Neural cell (in vitro differentiated cells): ENCODE measurements at regions not wholly inside any gene's neighbourhood (a gene's known extent, or its start where the extent isn't known, plus 50 kb on each side); places are given as distances from the start of the nearest gene placed in this dataset.
"Not testable (repeated sequence)": the region's sequence is repeated elsewhere in the genome, so short reads cannot be mapped to it uniquely, and the experiment has no call there.

ENCODE experiments used
- H2AFZ ChIP-seq: fragments of 200-600, 300-800 bp; sonication (generic), shearing (Covaris generic); 2 replicates; pipeline ENCODE4 v1.6.0; 2014; ENCODE audit warnings: low read depth, mild to moderate bottlenecking, antibody characterized with exemption, low read length, moderate library complexity
- H3F3A ChIP-seq: fragments of 200-600 bp; shearing (Covaris generic); 2 replicates; pipeline ENCODE4 v1.6.1; 2016; ENCODE audit warnings: mild to moderate bottlenecking, moderate library complexity, mixed read lengths, antibody characterized with exemption, low read length; ENCODE audit not compliant: insufficient read depth, poor library complexity, severe bottlenecking
- H3K27ac ChIP-seq: fragments of 200-600, 300-800 bp; sonication (generic), shearing (Covaris generic); 2 replicates; pipeline ENCODE4 v1.5.1; 2014; ENCODE audit warnings: mild to moderate bottlenecking, low read length, moderate library complexity
- H3K27me3 ChIP-seq: fragments of 300-800, 200-600 bp; sonication (generic), shearing (Covaris generic); 2 replicates; pipeline ENCODE4 v1.6.0; 2014; ENCODE audit warnings: mild to moderate bottlenecking, low read depth, low read length, moderate library complexity; ENCODE audit not compliant: insufficient read depth
- H3K36me3 ChIP-seq: fragments of 300-800, 200-600 bp; sonication (generic), shearing (Covaris generic); 2 replicates; pipeline ENCODE4 v1.5.1; 2014; ENCODE audit warnings: mild to moderate bottlenecking, antibody characterized with exemption, low read length, moderate library complexity; ENCODE audit not compliant: insufficient read depth
- H3K4me2 ChIP-seq: fragments of 300-800, 200-600 bp; sonication (generic), shearing (Covaris generic); 2 replicates; pipeline ENCODE4 v1.6.0; 2014; ENCODE audit warnings: mild to moderate bottlenecking, low read length
- H3K4me3 ChIP-seq: fragments of 300-800, 200-600 bp; sonication (generic), shearing (Covaris generic); 2 replicates; pipeline ENCODE4 v1.5.1; 2014; ENCODE audit warnings: mild to moderate bottlenecking, low read length, moderate library complexity
- H3K79me2 ChIP-seq: fragments of 200-600 bp; shearing (Covaris generic); replicated peaks from 2 replicates; pipeline ENCODE4 v1.6.0; 2014; ENCODE audit warnings: mild to moderate bottlenecking, low read length, moderate library complexity; ENCODE audit not compliant: insufficient read depth
- H3K9ac ChIP-seq: fragments of 300-800, 200-600 bp; sonication (generic), shearing (Covaris generic); 2 replicates; pipeline ENCODE4 v1.6.1; 2016; ENCODE audit warnings: mild to moderate bottlenecking, low read length, mixed read lengths
- H3K9me2 ChIP-seq: fragments of 200-600 bp; shearing (Covaris generic); 2 replicates; pipeline ENCODE4 v1.6.1; 2016; ENCODE audit warnings: mild to moderate bottlenecking, low read length, mixed read lengths; ENCODE audit not compliant: insufficient read depth
- H3K9me3 ChIP-seq: fragments of 200-600, 300-800 bp; sonication (generic), shearing (Covaris generic); 2 replicates; pipeline ENCODE4 v1.6.1; 2016; ENCODE audit warnings: mild to moderate bottlenecking, mixed run types, low read length, moderate library complexity, mixed read lengths
- H4K20me1 ChIP-seq: fragments of 200-600 bp; shearing (Covaris generic); 2 replicates; pipeline ENCODE4 v1.6.1; 2016; ENCODE audit warnings: mild to moderate bottlenecking, mixed run types; ENCODE audit not compliant: insufficient read depth
- EP300 ChIP-seq: fragments of 450-650 bp; conservative IDR thresholded peaks from 2 replicates; pipeline ENCODE4 v1.6.1; 2014; ENCODE audit warnings: antibody characterized with exemption, mild to moderate bottlenecking, moderate library complexity; ENCODE audit not compliant: poor library complexity, severe bottlenecking
- EZH2 ChIP-seq: fragments of 200-600, 300-800 bp; shearing (Covaris generic), sonication (generic); IDR thresholded peaks from 2 replicates; pipeline ENCODE4 v1.6.1; 2014; ENCODE audit warnings: antibody characterized with exemption, low read length, borderline replicate concordance, mild to moderate bottlenecking; ENCODE audit not compliant: insufficient read depth, poor library complexity, severe bottlenecking
- MXI1 ChIP-seq: fragments of 450-650 bp; conservative IDR thresholded peaks from 2 replicates; pipeline ENCODE4 v1.6.1; 2014; ENCODE audit warnings: antibody characterized with exemption, mild to moderate bottlenecking; ENCODE audit not compliant: poor library complexity, severe bottlenecking
- POLR2AphosphoS5 ChIP-seq: IDR thresholded peaks from 2 replicates; pipeline ENCODE4 v1.6.1; 2012
- RAD21 ChIP-seq: fragments of 450-650 bp; conservative IDR thresholded peaks from 2 replicates; pipeline ENCODE4 v1.6.1; 2014; ENCODE audit warnings: antibody characterized with exemption, mild to moderate bottlenecking, moderate library complexity
- SMC3 ChIP-seq: fragments of 450-650 bp; conservative IDR thresholded peaks from 2 replicates; pipeline ENCODE4 v1.6.1; 2014; ENCODE audit warnings: antibody characterized with exemption, mild to moderate bottlenecking, moderate library complexity; ENCODE audit not compliant: poor library complexity
- TAF1 ChIP-seq: IDR thresholded peaks from 2 replicates; pipeline ENCODE4 v1.6.1; 2012; ENCODE audit warnings: low read depth
- TF ChIP-seq, protein P1 (sequence below): IDR thresholded peaks from 2 replicates; pipeline ENCODE4 v1.6.1; 2012; ENCODE audit warnings: borderline replicate concordance
- TF ChIP-seq, protein P2 (sequence below): fragments of 450-650 bp; IDR thresholded peaks from 2 replicates; pipeline ENCODE4 v1.5.1; 2014; ENCODE audit warnings: antibody characterized with exemption, mild to moderate bottlenecking, moderate library complexity; ENCODE audit not compliant: poor library complexity, severe bottlenecking

DNA sequence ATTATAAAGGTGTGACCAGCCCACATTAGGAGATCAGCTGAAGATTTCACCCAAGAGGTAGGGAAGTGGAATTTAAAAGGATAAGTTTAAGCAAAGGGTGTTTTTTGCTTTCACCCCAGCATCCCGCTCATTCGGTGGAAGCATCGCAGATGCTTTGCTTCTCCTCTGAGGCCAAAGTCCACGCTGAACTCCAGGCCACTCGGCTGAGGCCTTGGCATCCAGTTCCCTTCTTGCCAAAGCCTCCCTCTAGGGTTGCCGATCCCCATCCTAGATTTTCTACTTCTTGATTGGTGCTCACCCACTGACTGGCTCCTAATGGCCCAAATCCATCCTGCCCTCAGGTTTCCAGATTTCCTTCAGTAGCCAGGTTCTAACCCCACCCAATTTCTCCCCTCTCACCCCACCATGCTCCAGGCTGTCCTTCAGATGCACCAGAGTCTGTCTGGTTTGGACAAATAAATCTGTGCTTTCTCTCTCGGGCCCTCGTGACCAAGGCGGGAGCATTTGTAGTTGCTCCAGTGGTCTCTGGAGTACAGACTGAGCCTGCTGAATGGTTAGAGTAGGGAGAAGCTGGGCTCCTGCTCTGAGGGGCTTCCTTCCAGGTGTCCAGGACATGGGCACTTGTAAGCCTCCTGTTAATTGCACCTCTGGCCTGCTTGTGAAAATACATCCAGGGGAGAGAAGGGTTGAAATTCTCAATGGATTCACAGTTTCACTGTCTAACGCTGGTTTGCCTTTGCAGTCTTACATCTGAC, 193.2 kb downstream of the C1orf94 start:
- Histone ChIP-seq H4K20me1 (no peaks in the 10 kb centered on the region), H3K9me2 (no peaks in the 10 kb centered on the region), H3K36me3 (no peaks in the 10 kb centered on the region), H3K9ac (no peak overlapping the region), H3K27me3 (no peaks in the 10 kb centered on the region), H3F3A (no peaks in the 10 kb centered on the region), H3K4me3 (no peak overlapping the region), H3K79me2 (no peaks in the 10 kb centered on the region), H3K9me3 (no peaks in the 10 kb centered on the region), H3K4me2 (no peak overlapping the region), H3K27ac (no peak overlapping the region), H2AFZ (no peak overlapping the region)
- TF ChIP-seq EZH2 (no peak), POLR2AphosphoS5 (no peak)

DNA sequence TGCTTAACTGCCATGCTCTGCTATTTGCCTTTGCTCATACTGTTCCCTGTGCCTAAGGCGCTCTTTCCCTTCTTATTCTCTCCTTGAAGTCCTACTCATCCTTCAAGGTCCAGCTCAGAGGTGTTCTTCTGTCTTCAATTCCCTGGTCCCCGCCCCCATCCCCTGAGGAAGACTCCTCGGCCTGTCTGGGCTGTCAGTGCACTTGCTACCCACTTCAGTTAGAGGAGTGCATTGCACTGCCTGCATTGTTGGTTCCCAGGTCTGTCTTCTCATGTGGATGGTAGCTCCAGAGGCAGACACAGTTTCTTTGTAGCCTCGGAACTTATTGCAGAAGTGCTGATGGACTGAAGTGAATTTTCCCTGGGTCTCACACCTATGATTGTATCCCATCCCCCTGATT, 194.0 kb downstream of the C1orf94 start:
- no peak overlapping the region for H3K27ac ChIP-seq
- no peaks in the 10 kb centered on the region for H3K9me2 ChIP-seq
- no peak overlapping the region for H3K4me2 ChIP-seq
- no peaks in the 10 kb centered on the region for H3K27me3 ChIP-seq
- no peak overlapping the region for H3K4me3 ChIP-seq
- no peak overlapping the region for H3K9ac ChIP-seq
- no peaks in the 10 kb centered on the region for H4K20me1 ChIP-seq
- H2AFZ ChIP-seq, result no peak overlapping the region
- TF ChIP-seq MXI1 (no peak), EZH2 (no peak), TAF1 (no peak), POLR2AphosphoS5 (no peak), SMC3 (no peak), RAD21 (no peak), EP300 (no peak)
- TF ChIP-seq, protein P1, sequence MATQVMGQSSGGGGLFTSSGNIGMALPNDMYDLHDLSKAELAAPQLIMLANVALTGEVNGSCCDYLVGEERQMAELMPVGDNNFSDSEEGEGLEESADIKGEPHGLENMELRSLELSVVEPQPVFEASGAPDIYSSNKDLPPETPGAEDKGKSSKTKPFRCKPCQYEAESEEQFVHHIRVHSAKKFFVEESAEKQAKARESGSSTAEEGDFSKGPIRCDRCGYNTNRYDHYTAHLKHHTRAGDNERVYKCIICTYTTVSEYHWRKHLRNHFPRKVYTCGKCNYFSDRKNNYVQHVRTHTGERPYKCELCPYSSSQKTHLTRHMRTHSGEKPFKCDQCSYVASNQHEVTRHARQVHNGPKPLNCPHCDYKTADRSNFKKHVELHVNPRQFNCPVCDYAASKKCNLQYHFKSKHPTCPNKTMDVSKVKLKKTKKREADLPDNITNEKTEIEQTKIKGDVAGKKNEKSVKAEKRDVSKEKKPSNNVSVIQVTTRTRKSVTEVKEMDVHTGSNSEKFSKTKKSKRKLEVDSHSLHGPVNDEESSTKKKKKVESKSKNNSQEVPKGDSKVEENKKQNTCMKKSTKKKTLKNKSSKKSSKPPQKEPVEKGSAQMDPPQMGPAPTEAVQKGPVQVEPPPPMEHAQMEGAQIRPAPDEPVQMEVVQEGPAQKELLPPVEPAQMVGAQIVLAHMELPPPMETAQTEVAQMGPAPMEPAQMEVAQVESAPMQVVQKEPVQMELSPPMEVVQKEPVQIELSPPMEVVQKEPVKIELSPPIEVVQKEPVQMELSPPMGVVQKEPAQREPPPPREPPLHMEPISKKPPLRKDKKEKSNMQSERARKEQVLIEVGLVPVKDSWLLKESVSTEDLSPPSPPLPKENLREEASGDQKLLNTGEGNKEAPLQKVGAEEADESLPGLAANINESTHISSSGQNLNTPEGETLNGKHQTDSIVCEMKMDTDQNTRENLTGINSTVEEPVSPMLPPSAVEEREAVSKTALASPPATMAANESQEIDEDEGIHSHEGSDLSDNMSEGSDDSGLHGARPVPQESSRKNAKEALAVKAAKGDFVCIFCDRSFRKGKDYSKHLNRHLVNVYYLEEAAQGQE, result no peak
- TF ChIP-seq, protein P2, sequence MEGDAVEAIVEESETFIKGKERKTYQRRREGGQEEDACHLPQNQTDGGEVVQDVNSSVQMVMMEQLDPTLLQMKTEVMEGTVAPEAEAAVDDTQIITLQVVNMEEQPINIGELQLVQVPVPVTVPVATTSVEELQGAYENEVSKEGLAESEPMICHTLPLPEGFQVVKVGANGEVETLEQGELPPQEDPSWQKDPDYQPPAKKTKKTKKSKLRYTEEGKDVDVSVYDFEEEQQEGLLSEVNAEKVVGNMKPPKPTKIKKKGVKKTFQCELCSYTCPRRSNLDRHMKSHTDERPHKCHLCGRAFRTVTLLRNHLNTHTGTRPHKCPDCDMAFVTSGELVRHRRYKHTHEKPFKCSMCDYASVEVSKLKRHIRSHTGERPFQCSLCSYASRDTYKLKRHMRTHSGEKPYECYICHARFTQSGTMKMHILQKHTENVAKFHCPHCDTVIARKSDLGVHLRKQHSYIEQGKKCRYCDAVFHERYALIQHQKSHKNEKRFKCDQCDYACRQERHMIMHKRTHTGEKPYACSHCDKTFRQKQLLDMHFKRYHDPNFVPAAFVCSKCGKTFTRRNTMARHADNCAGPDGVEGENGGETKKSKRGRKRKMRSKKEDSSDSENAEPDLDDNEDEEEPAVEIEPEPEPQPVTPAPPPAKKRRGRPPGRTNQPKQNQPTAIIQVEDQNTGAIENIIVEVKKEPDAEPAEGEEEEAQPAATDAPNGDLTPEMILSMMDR, result no peak
- H3K79me2 ChIP-seq, result no peaks in the 10 kb centered on the region
- H3F3A ChIP-seq, result no peaks in the 10 kb centered on the region
- H3K36me3 ChIP-seq, result no peaks in the 10 kb centered on the region
- no peaks in the 10 kb centered on the region for H3K9me3 ChIP-seq

DNA sequence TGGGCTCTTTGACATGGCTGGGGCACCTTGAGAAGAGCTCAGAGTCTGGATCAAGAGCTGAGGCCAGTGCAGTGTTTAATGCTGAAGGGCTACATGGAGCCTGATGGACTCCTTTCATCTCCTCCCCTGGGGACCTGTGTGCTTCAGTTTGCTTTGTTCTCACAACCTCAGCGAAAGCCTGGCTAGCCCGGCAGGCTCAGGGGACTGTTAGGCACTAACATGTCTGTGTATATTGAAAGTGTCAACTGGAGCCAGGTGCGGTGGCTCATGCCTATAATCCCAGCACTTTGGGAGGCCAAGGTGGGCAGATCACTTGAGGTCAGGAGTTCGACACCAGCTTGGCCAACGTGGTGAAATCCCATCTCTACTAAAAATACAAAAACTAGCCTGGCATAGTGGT, 194.5 kb downstream of the C1orf94 start:
- not testable (repeated sequence) for H2AFZ ChIP-seq, H3K4me3 ChIP-seq, H3K9me2 ChIP-seq, H3F3A ChIP-seq, H3K36me3 ChIP-seq, H3K9ac ChIP-seq, H4K20me1 ChIP-seq, H3K9me3 ChIP-seq, H3K27ac ChIP-seq, H3K79me2 ChIP-seq, H3K27me3 ChIP-seq, H3K4me2 ChIP-seq
